ENCODE measurements at regions not wholly inside any gene's neighbourhood (a gene's known extent, or its start where the extent isn't known, plus 50 kb on each side); places are given as distances from the start of the nearest gene placed in this dataset.

- TF ChIP-seq CTCF (IDR thresholded peaks at IDR 0.05) (no peak), POLR2A (IDR thresholded peaks at IDR 0.05) (no peak)
These were observed 337.7 kb downstream of the PLK2 start for GRCh38 chr5:58122157-58122556.
